OCI-LY1 (cell line): ENCODE measurements at regions not wholly inside any gene's neighbourhood (a gene's known extent, or its start where the extent isn't known, plus 50 kb on each side); places are given as distances from the start of the nearest gene placed in this dataset.

ENCODE experiments used
- EZH2 ChIP-seq: fragments of 200-600 bp; sonication (generic), shearing (Covaris generic); IDR thresholded peaks from 2 replicates; pipeline ENCODE4 v1.8.0; 2017; ENCODE audit warnings: borderline replicate concordance, mixed run types, mild to moderate bottlenecking, antibody characterized with exemption, low read length, moderate library complexity, mixed read lengths
- TF ChIP-seq, protein P1 (sequence below): fragments of 200-600 bp; sonication (generic), shearing (Covaris generic); IDR thresholded peaks from 2 replicates; pipeline ENCODE4 v1.5.1; 2017; ENCODE audit warnings: mild to moderate bottlenecking, antibody characterized with exemption, low read length, moderate library complexity, mixed read lengths

DNA sequence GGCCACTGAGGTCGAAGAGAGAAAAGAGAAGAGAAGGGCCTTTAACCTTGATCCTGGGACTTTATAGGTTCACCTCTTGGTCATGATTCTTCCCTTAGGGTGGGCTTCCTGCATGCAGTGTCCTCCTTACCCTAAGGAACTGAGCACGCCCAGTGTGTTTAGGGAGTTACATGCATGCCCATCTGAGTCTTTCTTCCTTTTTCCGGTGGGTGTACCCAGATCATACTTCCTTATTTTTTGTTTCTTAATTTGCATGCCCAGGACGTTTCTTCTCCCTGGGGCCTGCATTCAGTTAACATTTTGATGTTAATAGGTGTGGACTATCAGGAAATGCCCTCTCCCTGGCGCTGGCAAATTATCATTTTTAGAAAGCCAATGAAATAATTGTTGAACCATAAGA, 91.5 kb downstream of the HTR1B start:
- no peak for TF ChIP-seq EZH2
- TF ChIP-seq, protein P1, sequence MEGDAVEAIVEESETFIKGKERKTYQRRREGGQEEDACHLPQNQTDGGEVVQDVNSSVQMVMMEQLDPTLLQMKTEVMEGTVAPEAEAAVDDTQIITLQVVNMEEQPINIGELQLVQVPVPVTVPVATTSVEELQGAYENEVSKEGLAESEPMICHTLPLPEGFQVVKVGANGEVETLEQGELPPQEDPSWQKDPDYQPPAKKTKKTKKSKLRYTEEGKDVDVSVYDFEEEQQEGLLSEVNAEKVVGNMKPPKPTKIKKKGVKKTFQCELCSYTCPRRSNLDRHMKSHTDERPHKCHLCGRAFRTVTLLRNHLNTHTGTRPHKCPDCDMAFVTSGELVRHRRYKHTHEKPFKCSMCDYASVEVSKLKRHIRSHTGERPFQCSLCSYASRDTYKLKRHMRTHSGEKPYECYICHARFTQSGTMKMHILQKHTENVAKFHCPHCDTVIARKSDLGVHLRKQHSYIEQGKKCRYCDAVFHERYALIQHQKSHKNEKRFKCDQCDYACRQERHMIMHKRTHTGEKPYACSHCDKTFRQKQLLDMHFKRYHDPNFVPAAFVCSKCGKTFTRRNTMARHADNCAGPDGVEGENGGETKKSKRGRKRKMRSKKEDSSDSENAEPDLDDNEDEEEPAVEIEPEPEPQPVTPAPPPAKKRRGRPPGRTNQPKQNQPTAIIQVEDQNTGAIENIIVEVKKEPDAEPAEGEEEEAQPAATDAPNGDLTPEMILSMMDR, result no peak
